ENCODE measurements at regions not wholly inside any gene's neighbourhood (a gene's known extent, or its start where the extent isn't known, plus 50 kb on each side); places are given as distances from the start of the nearest gene placed in this dataset.

DNA sequence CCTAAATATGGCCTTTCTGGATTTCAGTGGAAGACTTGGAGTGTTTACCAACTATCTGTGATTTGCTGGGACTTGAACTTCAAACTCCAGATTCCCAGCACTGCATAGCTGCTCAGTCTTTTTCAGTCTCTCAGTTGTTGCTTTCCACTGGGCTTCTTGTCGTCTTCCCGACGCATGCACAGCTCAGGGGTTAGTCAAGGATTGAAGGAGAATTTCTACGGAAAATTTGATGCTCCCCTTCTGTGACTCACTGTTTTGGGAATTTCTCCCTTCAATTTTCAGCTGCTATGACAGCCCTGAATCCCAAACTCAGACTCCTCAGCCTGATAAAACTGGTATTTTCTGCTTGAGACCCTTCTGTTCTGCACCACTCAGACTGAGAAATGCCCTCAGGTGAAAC, 91.7 kb downstream of the CYP26A1 start:
- Histone ChIP-seq H3K9me2 (ENCODE audit: low read depth, low read length) (no peaks in the 10 kb centered on the region), H3K79me2 (ENCODE audit: insufficient read depth, low read length) (no peaks in the 10 kb centered on the region), H3K36me3 (ENCODE audit: insufficient read depth, low read length) (no peaks in the 10 kb centered on the region), H3K4me1 (ENCODE audit: insufficient read depth, low read length, severe bottlenecking) (no peaks in the 10 kb centered on the region), H3K27me3 (ENCODE audit: insufficient read depth, low read length) (no peaks in the 10 kb centered on the region), H3K9me3 (ENCODE audit: low read length) (no peaks in the 10 kb centered on the region), H2AFZ (ENCODE audit: low read length) (no peak overlapping the region), H3K9ac (ENCODE audit: low read length) (no peak overlapping the region), H3K4me3 (ENCODE audit: low read depth, low read length, poor library complexity, severe bottlenecking) (no peak overlapping the region), H3F3A (ENCODE audit: insufficient read depth, low read length) (no peaks in the 10 kb centered on the region), H4K20me1 (ENCODE audit: insufficient read depth, low read length) (no peaks in the 10 kb centered on the region), H3K27ac (ENCODE audit: low read depth, low read length, poor library complexity, severe bottlenecking) (no peak overlapping the region), H3K4me2 (ENCODE audit: low read length) (no peak overlapping the region)
- no peak for TF ChIP-seq EZH2 (IDR thresholded peaks at IDR 0.05; ENCODE audit: borderline replicate concordance, low read length)
- TF ChIP-seq, protein P1, sequence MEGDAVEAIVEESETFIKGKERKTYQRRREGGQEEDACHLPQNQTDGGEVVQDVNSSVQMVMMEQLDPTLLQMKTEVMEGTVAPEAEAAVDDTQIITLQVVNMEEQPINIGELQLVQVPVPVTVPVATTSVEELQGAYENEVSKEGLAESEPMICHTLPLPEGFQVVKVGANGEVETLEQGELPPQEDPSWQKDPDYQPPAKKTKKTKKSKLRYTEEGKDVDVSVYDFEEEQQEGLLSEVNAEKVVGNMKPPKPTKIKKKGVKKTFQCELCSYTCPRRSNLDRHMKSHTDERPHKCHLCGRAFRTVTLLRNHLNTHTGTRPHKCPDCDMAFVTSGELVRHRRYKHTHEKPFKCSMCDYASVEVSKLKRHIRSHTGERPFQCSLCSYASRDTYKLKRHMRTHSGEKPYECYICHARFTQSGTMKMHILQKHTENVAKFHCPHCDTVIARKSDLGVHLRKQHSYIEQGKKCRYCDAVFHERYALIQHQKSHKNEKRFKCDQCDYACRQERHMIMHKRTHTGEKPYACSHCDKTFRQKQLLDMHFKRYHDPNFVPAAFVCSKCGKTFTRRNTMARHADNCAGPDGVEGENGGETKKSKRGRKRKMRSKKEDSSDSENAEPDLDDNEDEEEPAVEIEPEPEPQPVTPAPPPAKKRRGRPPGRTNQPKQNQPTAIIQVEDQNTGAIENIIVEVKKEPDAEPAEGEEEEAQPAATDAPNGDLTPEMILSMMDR (IDR thresholded peaks at IDR 0.05; ENCODE audit: low read length), result no peak

DNA sequence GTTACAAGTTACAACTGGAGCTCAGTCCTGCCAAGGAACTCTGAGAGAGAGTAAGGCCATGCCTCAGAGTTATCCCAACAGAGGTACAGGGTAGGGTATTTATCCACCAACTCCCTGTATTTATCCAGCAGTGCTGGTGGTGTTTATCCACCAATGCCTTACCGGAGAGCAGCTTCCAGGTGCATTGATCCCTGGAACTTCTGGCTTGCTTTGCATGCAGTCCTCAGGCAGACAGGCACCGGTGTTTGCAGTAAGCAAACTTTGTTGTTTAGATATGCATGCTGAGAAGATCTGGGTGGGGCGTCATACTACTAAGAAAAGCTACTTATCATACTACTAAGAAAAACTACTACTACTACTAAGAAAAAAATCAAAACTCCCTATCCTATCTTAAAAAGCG, 92.4 kb downstream of the CYP26A1 start:
- H3K4me3 ChIP-seq (ENCODE audit: low read depth, low read length, poor library complexity, severe bottlenecking), result no peak overlapping the region
- H3K36me3 ChIP-seq (ENCODE audit: insufficient read depth, low read length), result no peaks in the 10 kb centered on the region
- H4K20me1 ChIP-seq (ENCODE audit: insufficient read depth, low read length), result no peaks in the 10 kb centered on the region
- H3K9ac ChIP-seq (ENCODE audit: low read length), result no peak overlapping the region
- no peaks in the 10 kb centered on the region for H3K9me2 ChIP-seq (ENCODE audit: low read depth, low read length)
- H3K27me3 ChIP-seq (ENCODE audit: insufficient read depth, low read length), result no peaks in the 10 kb centered on the region
- no peaks in the 10 kb centered on the region for H3K9me3 ChIP-seq (ENCODE audit: low read length)
- H3K4me2 ChIP-seq (ENCODE audit: low read length), result no peak overlapping the region
- H3F3A ChIP-seq (ENCODE audit: insufficient read depth, low read length), result no peaks in the 10 kb centered on the region
- no peaks in the 10 kb centered on the region for H3K4me1 ChIP-seq (ENCODE audit: insufficient read depth, low read length, severe bottlenecking)
- H2AFZ ChIP-seq (ENCODE audit: low read length), result no peak overlapping the region
- TF ChIP-seq, protein P1 (IDR thresholded peaks at IDR 0.05; ENCODE audit: low read length), result no peak
- TF ChIP-seq EZH2 (IDR thresholded peaks at IDR 0.05; ENCODE audit: borderline replicate concordance, low read length), result no peak
- no peaks in the 10 kb centered on the region for H3K79me2 ChIP-seq (ENCODE audit: insufficient read depth, low read length)
- H3K27ac ChIP-seq (ENCODE audit: low read depth, low read length, poor library complexity, severe bottlenecking), result no peak overlapping the region

DNA sequence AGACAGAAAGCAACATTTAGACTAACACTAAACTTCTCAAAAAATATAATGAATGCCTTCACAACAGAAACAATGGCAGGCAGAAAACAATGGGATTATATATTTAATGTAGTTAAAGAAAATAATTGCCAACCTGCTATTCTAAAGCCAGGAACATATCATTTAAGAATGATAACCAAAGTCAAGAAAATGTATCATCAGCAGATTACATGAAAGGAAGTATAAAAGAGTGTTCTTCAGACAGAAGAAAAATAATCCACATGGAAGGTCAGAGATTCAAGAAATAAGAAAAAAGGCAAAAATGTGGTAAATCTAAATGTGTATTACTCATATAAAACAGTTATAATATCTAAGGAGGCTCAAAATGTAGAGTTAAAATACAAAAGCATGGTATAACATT, 98.1 kb downstream of the CYP26A1 start:
- Histone ChIP-seq H3K79me2 (ENCODE audit: insufficient read depth, low read length) (no peaks in the 10 kb centered on the region), H3F3A (ENCODE audit: insufficient read depth, low read length) (no peaks in the 10 kb centered on the region), H3K4me3 (ENCODE audit: low read depth, low read length, poor library complexity, severe bottlenecking) (no peak overlapping the region), H3K4me2 (ENCODE audit: low read length) (no peak overlapping the region), H3K4me1 (ENCODE audit: insufficient read depth, low read length, severe bottlenecking) (no peaks in the 10 kb centered on the region), H3K9me3 (ENCODE audit: low read length) (no peaks in the 10 kb centered on the region), H4K20me1 (ENCODE audit: insufficient read depth, low read length) (no peaks in the 10 kb centered on the region), H3K9ac (ENCODE audit: low read length) (no peak overlapping the region), H3K9me2 (ENCODE audit: low read depth, low read length) (no peaks in the 10 kb centered on the region), H2AFZ (ENCODE audit: low read length) (no peak overlapping the region), H3K27me3 (ENCODE audit: insufficient read depth, low read length) (no peaks in the 10 kb centered on the region), H3K27ac (ENCODE audit: low read depth, low read length, poor library complexity, severe bottlenecking) (no peak overlapping the region), H3K36me3 (ENCODE audit: insufficient read depth, low read length) (no peaks in the 10 kb centered on the region)
- no peak for TF ChIP-seq EZH2 (IDR thresholded peaks at IDR 0.05; ENCODE audit: borderline replicate concordance, low read length)
- TF ChIP-seq, protein P1 (IDR thresholded peaks at IDR 0.05; ENCODE audit: low read length), result no peak

All from OCI-LY1 (cell line).